KMS-11 (cell line): ENCODE measurements at regions not wholly inside any gene's neighbourhood (a gene's known extent, or its start where the extent isn't known, plus 50 kb on each side); places are given as distances from the start of the nearest gene placed in this dataset.

Experiments used
- H2AFZ ChIP-seq: fragments of 200-600 bp; sonication (generic); 2 replicates; pipeline ENCODE4 v1.6.1; 2016; ENCODE audit warnings: antibody characterized with exemption, mixed run types, low read depth
- H3K27ac ChIP-seq: fragments of 200-600 bp; sonication (generic); 2 replicates; pipeline ENCODE4 v1.6.1; 2016; ENCODE audit warnings: mild to moderate bottlenecking, mixed run types
- H3K27me3 ChIP-seq: fragments of 200-600 bp; sonication (generic); 2 replicates; pipeline ENCODE4 v1.6.1; 2017; ENCODE audit warnings: mild to moderate bottlenecking, low read depth, mixed run types, moderate library complexity; ENCODE audit not compliant: insufficient read depth
- H3K36me3 ChIP-seq: fragments of 200-600 bp; sonication (generic); 2 replicates; pipeline ENCODE4 v1.6.1; 2017; ENCODE audit warnings: mild to moderate bottlenecking, mixed run types; ENCODE audit not compliant: insufficient read depth
- H3K4me1 ChIP-seq: fragments of 200-600 bp; sonication (generic); 2 replicates; pipeline ENCODE4 v1.6.1; 2016; ENCODE audit warnings: mild to moderate bottlenecking, low read depth, mixed run types; ENCODE audit not compliant: poor library complexity, severe bottlenecking
- H3K4me2 ChIP-seq: fragments of 200-600 bp; sonication (generic); 2 replicates; pipeline ENCODE4 v1.7.0; 2016; ENCODE audit warnings: mild to moderate bottlenecking, mixed run types
- H3K4me3 ChIP-seq: fragments of 200-600 bp; sonication (generic); IDR thresholded peaks from 2 replicates; pipeline ENCODE4 v1.6.1; 2017; ENCODE audit warnings: low read depth, low read length, mixed read lengths; ENCODE audit not compliant: insufficient read depth
- H3K79me2 ChIP-seq: fragments of 200-600 bp; sonication (generic); 2 replicates; pipeline ENCODE4 v1.6.1; 2016; ENCODE audit warnings: low read depth, mixed run types; ENCODE audit not compliant: insufficient read depth
- H3K9ac ChIP-seq: fragments of 200-600 bp; sonication (generic); 2 replicates; pipeline ENCODE4 v1.6.1; 2016; ENCODE audit warnings: mild to moderate bottlenecking, mixed run types
- H4K20me1 ChIP-seq: fragments of 200-600 bp; sonication (generic); 2 replicates; pipeline ENCODE4 v1.6.1; 2016; ENCODE audit warnings: mild to moderate bottlenecking, mixed run types; ENCODE audit not compliant: insufficient read depth
- TF ChIP-seq, protein P1 (sequence below): fragments of 200-600 bp; sonication (generic); conservative IDR thresholded peaks from 2 replicates; pipeline ENCODE4 v1.6.1; 2017; ENCODE audit warnings: low read depth, mild to moderate bottlenecking, antibody characterized with exemption, low read length, moderate library complexity, mixed read lengths

- no peak overlapping the region for H3K9ac ChIP-seq
- H4K20me1 ChIP-seq: no peaks in the 10 kb centered on the region
- H3K79me2 ChIP-seq: no peaks in the 10 kb centered on the region
- H3K4me3 ChIP-seq: no peak overlapping the region
- H2AFZ ChIP-seq: 0 out of 2 replicates have a peak overlapping the region, but pooled peaks have one; percentile 53
- no peaks in the 10 kb centered on the region for H3K27me3 ChIP-seq
- peaks cover 6% of the 10 kb centered on the region for H3K4me1 ChIP-seq
- no peak overlapping the region for H3K4me2 ChIP-seq
- TF ChIP-seq, protein P1, sequence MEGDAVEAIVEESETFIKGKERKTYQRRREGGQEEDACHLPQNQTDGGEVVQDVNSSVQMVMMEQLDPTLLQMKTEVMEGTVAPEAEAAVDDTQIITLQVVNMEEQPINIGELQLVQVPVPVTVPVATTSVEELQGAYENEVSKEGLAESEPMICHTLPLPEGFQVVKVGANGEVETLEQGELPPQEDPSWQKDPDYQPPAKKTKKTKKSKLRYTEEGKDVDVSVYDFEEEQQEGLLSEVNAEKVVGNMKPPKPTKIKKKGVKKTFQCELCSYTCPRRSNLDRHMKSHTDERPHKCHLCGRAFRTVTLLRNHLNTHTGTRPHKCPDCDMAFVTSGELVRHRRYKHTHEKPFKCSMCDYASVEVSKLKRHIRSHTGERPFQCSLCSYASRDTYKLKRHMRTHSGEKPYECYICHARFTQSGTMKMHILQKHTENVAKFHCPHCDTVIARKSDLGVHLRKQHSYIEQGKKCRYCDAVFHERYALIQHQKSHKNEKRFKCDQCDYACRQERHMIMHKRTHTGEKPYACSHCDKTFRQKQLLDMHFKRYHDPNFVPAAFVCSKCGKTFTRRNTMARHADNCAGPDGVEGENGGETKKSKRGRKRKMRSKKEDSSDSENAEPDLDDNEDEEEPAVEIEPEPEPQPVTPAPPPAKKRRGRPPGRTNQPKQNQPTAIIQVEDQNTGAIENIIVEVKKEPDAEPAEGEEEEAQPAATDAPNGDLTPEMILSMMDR: no peak
- no peaks in the 10 kb centered on the region for H3K36me3 ChIP-seq
- no peak overlapping the region for H3K27ac ChIP-seq
These were observed 81.7 kb upstream of the GPM6B start for GRCh38 chrX:13898603-13899002.

GRCh38 chrX:13898083-13898482 lies 81.2 kb upstream of the GPM6B start:
- Histone ChIP-seq H3K4me3 (no peak overlapping the region), H2AFZ (0 out of 2 replicates have a peak overlapping the region, but pooled peaks have one; percentile 53), H3K27ac (no peak overlapping the region), H3K27me3 (no peaks in the 10 kb centered on the region), H3K4me1 (peaks cover 6% of the 10 kb centered on the region), H4K20me1 (no peaks in the 10 kb centered on the region), H3K79me2 (no peaks in the 10 kb centered on the region), H3K36me3 (no peaks in the 10 kb centered on the region), H3K4me2 (no peak overlapping the region), H3K9ac (no peak overlapping the region)
- TF ChIP-seq, protein P1: peak; percentile 59

GRCh38 chrX:13897566-13897965 lies 80.7 kb upstream of the GPM6B start:
- Histone ChIP-seq H3K27ac (no peak overlapping the region), H3K4me1 (peaks cover 6% of the 10 kb centered on the region), H3K9ac (no peak overlapping the region), H2AFZ (no peak overlapping the region), H4K20me1 (no peaks in the 10 kb centered on the region), H3K4me3 (no peak overlapping the region), H3K36me3 (no peaks in the 10 kb centered on the region), H3K27me3 (no peaks in the 10 kb centered on the region), H3K4me2 (no peak overlapping the region), H3K79me2 (no peaks in the 10 kb centered on the region)
- TF ChIP-seq, protein P1: no peak

DNA sequence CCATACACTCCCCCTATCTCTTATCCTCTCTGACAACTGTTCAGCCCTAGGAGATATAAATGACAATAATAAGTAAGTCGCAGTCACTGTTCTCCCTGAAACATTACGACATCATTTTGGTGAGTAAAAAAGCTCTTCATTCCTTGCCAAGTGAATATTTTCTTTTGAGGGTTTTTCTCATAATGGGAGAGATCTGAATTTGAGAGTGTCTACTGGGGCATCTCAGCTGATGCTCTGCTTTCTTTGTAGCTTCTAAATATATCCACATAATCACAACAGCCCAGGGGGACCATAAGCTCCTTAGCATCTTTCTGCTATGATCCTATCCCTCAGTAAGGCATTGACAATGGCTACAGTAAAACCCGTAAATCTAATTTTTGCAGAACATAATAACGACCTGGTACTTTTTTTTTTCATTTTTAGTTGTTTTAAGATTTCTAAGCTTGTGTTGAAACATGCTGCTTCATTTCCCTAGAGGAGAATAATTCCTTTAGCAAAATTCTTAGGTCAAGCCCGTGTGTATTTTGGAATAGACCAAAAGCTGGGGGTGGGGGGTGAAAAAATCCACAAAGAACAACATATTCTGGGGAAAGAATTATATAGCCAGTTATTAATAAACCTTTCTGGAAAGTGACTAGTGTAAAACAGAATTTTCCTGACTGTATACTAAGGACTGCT lies 78.1 kb upstream of the GPM6B start:
- Histone ChIP-seq H3K4me3 (no peak overlapping the region), H3K27ac (no peak overlapping the region), H3K4me2 (no peak overlapping the region), H3K36me3 (no peaks in the 10 kb centered on the region), H4K20me1 (no peaks in the 10 kb centered on the region), H2AFZ (no peak overlapping the region), H3K79me2 (no peaks in the 10 kb centered on the region), H3K27me3 (no peaks in the 10 kb centered on the region), H3K4me1 (peaks cover 6% of the 10 kb centered on the region), H3K9ac (no peak overlapping the region)
- TF ChIP-seq, protein P1: no peak
